ENCODE measurements at regions not wholly inside any gene's neighbourhood (a gene's known extent, or its start where the extent isn't known, plus 50 kb on each side); places are given as distances from the start of the nearest gene placed in this dataset.
"Not testable (repeated sequence)": the region's sequence is repeated elsewhere in the genome, so short reads cannot be mapped to it uniquely, and the experiment has no call there.

DNA sequence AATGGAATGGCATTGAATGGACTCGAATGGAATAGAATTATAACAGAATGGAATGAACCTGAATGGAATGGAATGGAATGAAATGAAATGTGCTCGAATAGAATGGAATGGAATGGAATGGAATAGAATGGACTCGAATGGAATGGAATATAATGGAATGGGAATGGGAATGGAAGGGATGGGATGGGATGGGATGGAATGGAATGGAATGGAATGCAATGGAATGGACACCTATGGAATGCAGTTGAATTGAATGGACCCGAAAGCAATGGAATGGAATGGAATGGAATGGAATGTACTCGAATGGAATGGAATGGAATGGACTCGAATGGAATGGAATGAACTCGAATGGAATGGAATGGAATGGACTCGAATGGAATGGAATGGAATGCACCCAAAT lies 98.1 kb upstream of the FBXO28 start:
- TF ChIP-seq, protein P1, sequence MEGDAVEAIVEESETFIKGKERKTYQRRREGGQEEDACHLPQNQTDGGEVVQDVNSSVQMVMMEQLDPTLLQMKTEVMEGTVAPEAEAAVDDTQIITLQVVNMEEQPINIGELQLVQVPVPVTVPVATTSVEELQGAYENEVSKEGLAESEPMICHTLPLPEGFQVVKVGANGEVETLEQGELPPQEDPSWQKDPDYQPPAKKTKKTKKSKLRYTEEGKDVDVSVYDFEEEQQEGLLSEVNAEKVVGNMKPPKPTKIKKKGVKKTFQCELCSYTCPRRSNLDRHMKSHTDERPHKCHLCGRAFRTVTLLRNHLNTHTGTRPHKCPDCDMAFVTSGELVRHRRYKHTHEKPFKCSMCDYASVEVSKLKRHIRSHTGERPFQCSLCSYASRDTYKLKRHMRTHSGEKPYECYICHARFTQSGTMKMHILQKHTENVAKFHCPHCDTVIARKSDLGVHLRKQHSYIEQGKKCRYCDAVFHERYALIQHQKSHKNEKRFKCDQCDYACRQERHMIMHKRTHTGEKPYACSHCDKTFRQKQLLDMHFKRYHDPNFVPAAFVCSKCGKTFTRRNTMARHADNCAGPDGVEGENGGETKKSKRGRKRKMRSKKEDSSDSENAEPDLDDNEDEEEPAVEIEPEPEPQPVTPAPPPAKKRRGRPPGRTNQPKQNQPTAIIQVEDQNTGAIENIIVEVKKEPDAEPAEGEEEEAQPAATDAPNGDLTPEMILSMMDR (IDR thresholded peaks at IDR 0.05; ENCODE audit: poor library complexity) = not testable (repeated sequence)
- not testable (repeated sequence) for TF ChIP-seq EZH2 (IDR thresholded peaks at IDR 0.05; ENCODE audit: borderline replicate concordance); EZH2phosphoT487 (IDR thresholded peaks at IDR 0.05; ENCODE audit: low read depth, severe bottlenecking, unreplicated experiment)
